CD1c-positive myeloid dendritic cell (primary cell): ENCODE measurements at regions not wholly inside any gene's neighbourhood (a gene's known extent, or its start where the extent isn't known, plus 50 kb on each side); places are given as distances from the start of the nearest gene placed in this dataset.

ENCODE experiments used
- DNase-seq: peaks from one replicate; pipeline ENCODE4 v3.0.0-alpha.2; 2016; ENCODE audit errors: extremely low spot score

DNA sequence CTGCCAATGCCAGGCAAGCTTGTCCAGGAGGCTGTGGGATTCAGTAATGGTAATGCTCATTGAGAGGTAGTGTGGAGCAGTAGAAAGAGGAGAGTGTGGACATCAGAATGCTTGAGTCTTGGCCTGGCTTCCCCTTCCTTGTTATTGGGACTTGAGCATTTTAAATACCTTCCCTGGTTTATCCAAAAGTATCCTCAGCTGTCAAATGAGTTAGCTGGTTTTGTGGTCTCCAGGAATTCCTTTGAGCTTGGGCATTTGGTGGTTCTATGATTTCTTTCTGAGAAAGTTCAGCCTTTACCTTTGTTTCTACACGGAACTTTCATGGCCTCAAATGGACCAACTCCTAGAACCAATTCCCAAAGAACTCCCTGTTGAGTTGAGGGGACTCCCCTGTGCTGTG is 264.3 kb downstream of the PTEN start:
- no peak for DNase-seq

DNA sequence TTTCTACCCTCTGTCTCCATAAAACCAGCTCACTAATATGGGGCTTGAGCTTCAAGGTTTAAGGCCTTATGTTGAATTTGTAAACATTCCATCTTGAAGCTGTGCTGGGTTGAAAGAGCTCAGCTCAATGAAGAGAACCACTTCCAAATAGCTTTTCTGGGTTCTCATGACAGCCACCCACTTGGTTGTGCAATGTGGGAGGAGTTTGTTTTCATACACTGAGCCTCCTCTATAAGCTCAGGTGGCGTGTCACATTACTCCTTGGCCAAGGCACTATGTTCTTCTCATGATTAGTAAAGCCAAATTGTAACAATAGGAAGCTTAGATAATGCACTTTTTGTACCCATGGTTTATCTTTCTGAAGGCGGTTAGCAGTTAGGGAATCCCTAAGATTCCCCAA is 265.6 kb downstream of the PTEN start:
- peak; percentile 32 for DNase-seq

- DNase-seq: no peak
Observed at GRCh38 chr10:88130912-88131311, 267.5 kb downstream of the PTEN start.

GRCh38 chr10:88131511-88132139 is 268.2 kb downstream of the PTEN start:
- DNase-seq: no peak

DNA sequence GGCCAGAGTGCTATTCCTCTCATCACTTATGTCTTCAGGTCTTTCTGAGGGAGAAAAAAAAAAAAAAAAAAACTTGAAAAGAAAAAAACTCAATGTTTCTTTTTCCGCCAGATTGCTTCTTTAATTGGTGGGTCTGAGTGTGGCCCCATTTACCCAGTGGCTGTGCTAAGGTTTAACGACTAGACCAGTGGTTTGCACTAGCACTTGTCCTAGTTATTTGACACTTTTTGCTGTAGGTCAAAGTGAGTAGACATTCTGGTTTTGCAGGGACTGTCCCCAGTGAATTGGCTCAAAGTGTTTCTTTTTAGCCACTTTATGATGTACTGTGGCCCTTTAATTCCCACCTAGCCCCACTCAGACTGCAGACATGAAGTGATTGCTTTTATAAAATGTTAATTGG is 273.3 kb downstream of the PTEN start:
- no peak for DNase-seq

GRCh38 chr10:88138319-88138848 is 275.0 kb downstream of the PTEN start:
- no peak for DNase-seq

DNA sequence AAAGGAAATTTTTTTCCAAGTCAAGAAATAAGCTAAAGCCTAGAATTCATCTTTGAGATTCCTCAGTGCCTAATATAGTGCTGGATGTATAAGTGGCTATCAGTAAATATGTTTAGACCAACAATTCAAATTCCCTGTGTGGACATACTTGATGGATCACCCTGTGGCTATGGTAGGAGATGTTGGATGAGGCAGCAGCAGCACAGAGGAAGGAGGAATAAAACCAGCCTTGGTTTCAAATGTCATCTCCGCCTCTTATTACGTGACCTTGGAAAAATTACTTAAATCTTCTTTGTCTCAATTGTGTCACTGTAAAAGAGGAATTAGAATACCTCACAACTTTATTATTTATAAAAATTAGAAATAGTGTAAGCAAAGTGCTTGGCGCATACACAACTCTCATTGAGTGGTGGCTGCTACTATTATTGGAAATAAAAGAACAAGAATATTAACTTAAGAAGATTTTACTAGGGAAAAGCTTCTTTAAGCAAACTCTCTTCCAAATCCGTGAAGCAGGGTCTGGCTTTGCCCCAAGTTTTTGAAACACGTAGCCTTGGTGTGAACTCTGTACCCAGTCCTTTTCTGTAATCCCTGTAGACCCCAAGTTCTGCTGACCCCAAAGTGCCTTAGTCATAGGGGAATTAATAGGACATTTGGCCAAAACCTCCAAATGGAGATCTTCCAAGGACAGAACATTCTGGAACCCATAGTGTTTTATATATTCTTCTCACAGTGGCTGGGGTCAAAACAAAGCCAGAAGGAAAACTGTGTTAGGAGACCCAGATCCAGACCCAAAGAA is 283.8 kb downstream of the PTEN start:
- no peak for DNase-seq

DNA sequence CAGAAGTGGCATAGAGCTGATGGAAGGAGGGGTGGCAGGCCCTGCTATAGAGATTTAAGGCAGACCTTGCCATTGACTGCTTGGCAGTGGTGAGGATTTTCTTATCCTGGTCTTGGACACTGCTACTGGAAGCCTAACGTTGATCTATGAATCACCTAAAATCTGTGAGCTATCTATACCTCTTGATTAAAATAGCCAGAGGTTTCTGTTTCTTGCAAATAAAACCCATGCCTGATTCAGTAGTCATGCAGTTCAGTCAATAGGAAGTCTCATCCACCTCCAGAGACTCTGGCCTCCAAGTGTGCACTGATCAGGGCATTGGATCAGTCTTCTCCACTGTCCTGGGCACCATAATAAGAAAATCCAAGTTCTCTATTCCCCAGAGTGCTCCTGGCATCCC is 286.5 kb downstream of the PTEN start:
- no peak for DNase-seq

DNA sequence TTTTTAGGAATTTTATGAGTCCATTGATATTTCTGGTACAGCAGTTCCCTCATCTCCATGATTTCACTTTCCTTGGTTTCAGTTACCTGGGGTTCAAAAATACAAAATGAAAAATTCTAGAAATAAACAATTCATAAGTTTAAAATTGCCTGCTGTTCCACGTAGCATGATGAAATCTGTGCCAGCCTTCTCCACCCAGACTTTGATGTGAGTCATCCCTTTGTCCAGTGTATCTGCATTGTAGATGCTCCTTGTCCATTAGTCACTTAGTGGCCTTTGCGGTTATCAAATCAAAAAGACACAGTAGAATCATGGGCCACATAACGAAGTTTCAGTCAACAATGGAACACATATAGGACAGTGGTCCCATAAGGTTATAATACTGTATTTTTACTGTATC is 286.9 kb downstream of the PTEN start:
- no peak for DNase-seq

DNA sequence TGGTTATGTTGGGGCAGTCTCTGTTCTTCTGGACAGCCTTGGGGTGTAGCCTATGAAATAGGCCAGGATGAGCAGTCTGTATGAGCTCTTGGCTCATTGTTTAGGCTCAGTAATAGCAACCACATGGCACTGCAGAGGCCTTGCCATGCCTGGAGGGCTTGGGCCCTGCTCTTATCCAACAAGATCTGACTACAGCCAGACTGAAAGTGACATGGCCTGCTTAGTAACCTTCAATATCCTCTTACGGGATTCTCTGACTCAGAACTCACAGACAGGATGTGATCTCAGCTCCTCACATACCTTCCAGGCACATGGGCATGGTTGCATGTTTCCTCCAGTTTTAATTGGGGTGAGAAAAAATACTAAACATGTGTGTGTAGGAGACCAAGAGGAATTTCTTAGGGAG is 289.3 kb downstream of the PTEN start:
- DNase-seq: peak; percentile 15

DNA sequence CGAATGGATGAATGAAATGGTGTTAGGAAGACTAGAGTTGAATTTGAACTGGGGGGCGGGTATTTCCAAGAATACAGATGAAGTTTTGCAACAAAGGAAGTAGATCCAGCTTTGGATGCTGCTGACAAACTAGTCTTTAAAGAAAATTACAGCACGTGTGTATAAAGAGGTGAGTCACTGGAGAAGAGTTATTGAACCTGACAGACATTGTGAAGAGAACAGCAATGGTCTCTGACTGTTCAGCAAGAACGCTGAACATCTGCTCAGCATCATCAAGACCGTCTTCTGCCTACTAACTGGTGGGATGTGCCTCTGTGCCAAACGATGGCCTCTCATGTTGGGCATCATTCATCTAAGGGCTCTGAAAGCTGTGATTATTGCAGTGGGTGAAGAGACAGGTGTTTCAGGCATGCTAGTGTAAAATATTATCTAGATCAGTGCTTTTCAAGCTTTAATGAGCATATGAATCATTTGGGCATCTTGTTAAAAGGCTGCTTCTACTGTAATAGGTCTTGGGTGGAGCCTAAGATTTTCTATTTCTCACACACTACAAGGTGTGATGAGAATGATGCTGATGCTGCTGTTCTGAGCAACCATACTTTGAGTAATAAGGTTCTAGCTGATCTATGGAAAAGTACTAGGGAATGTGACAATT is 291.3 kb downstream of the PTEN start:
- no peak for DNase-seq

GRCh38 chr10:88156341-88156740 is 292.9 kb downstream of the PTEN start:
- no peak for DNase-seq

GRCh38 chr10:88157981-88158465 is 294.6 kb downstream of the PTEN start:
- DNase-seq: peak; percentile 51

GRCh38 chr10:88158526-88159122 is 295.2 kb downstream of the PTEN start:
- no peak for DNase-seq

DNA sequence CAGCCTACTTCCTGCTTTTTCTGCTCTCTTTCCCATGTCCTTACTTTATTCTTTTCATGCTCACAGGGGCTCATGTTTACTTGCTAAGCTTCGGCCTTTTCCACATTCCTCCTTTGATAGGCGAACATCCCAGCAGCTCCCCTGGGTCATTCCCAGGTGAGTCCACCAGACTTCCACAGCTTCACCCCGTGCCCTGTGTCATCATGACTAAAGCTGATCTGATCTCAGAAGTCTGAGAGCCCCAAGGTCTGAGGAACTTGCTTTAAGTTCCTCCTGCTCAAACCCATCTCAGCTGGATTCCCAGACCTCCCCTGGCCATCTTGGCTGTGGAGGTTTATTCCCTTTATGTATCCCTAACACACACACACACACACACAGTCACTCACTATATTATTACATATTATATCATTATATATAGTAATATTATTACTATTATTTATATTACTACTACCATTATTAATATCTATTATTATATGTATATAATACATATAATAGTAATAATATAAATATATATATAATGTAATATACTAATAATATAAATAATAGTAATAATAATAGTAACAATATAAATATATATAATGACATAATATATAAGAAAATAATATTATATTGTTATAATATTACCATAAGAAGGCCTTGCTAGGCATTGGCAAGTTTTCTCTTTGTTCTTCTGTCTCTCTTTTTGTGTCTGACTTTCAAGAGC is 295.9 kb downstream of the PTEN start:
- no peak for DNase-seq

- no peak for DNase-seq
Observed at GRCh38 chr10:88161070-88161469, 297.6 kb downstream of the PTEN start.

GRCh38 chr10:88161756-88162155 is 298.3 kb downstream of the PTEN start:
- DNase-seq: no peak

- peak; percentile 41 for DNase-seq
Observed at GRCh38 chr10:88162852-88163251, 299.4 kb downstream of the PTEN start.

DNA sequence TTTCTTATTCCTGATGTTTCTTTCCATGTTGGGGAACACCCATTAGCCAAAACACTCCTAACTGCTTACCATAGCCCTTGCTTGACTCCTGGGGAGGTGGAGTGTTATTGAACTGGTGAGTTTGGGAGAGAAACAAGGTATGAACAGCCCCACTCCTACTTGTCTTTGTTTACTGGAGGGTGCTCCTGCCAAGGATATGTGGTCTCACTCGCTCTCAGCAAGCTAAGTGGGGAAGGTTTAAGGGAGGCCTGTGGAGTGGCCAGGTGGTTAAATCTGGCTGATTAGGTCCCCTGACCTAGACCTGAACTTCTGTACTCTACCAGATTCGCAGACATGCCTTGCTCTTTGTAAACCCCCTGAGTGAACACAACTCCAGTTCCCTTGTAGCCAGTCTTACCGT is 300.1 kb downstream of the PTEN start:
- no peak for DNase-seq

GRCh38 chr10:88164471-88164870 is 301.0 kb downstream of the PTEN start:
- DNase-seq: no peak

DNA sequence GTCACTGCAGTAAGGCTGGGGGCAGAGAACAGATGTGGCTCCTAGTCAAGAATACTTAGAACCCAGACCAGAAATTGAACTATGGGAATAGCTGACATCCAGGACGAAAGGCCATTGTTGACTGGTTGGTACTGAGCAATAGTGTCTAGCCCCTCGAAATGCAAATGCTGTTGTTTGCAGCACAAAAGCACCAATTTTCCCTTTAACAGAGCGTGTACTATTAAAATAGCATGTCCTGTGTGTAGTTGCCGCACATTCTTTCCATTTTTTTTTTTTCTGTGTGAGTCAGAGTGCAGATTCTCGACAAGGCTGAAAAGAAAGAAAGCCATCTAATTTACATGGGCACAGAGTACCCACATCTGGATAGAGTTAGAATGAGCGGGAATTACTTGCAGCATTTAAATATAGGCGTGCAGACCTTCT is 302.4 kb downstream of the PTEN start:
- DNase-seq: no peak
